Thoracic aorta (tissue), 2 donors: ENCODE measurements at regions not wholly inside any gene's neighbourhood (a gene's known extent, or its start where the extent isn't known, plus 50 kb on each side); places are given as distances from the start of the nearest gene placed in this dataset.

Source experiments
- ATAC-seq: fragments of 150-250 bp; one replicate; pipeline ENCODE4 v1.8.0; 2017; ENCODE audit warnings: low read depth; ENCODE audit not compliant: insufficient number of reproducible peaks, low FRiP score
- DNase-seq: peaks from one replicate; pipeline ENCODE4 v3.0.0-alpha.2; 2020; ENCODE audit warnings: low spot score
- H3K27ac ChIP-seq, 2 donors: fragments of 200-600 bp; sonication (generic); 1 replicate in 1 of 2; 2 replicates in 1 of 2; pipeline ENCODE4 v1.5.1; 2016; ENCODE audit warnings: mild to moderate bottlenecking in 2 of 2, moderate library complexity in 2 of 2
- H3K27me3 ChIP-seq: fragments of 200-600 bp; sonication (generic); replicated peaks from 2 replicates; pipeline ENCODE4 v1.6.0; 2016; ENCODE audit warnings: mild to moderate bottlenecking; ENCODE audit not compliant: insufficient read depth
- H3K36me3 ChIP-seq: fragments of 200-600 bp; sonication (generic); one replicate; pipeline ENCODE4 v1.5.1; 2016
- H3K4me1 ChIP-seq, 2 donors: fragments of 200-600 bp; sonication (generic); 1 replicate in 1 of 2; 2 replicates in 1 of 2; pipeline versions ENCODE4 v1.5.1 to v1.6.0; 2016; ENCODE audit warnings: low read depth in 2 of 2, mild to moderate bottlenecking in 1 of 2; ENCODE audit not compliant: control insufficient read depth in 1 of 2
- H3K4me3 ChIP-seq: fragments of 200-600 bp; sonication (generic); 2 replicates; pipeline ENCODE4 v1.5.1; 2016; ENCODE audit warnings: mild to moderate bottlenecking
- H3K9me3 ChIP-seq: fragments of 200-600 bp; sonication (generic); 2 replicates; pipeline ENCODE4 v1.5.1; 2016
- TF ChIP-seq, protein P1 (sequence below): fragments of 200-600 bp; sonication (generic); IDR thresholded peaks from one replicate; pipeline ENCODE4 v1.5.1; 2019; ENCODE audit warnings: antibody characterized with exemption

- Histone ChIP-seq H3K36me3 (peaks cover 7% of the 10 kb centered on the region), H3K27me3 (no peaks in the 10 kb centered on the region), H3K4me1 (peaks cover 11 to 13% of the 10 kb centered on the region in 2 donors), H3K27ac (no peak overlapping the region), H3K4me3 (no peak overlapping the region), H3K9me3 (no peaks in the 10 kb centered on the region)
- ATAC-seq (no peak), DNase-seq (no peak)
- TF ChIP-seq, protein P1, sequence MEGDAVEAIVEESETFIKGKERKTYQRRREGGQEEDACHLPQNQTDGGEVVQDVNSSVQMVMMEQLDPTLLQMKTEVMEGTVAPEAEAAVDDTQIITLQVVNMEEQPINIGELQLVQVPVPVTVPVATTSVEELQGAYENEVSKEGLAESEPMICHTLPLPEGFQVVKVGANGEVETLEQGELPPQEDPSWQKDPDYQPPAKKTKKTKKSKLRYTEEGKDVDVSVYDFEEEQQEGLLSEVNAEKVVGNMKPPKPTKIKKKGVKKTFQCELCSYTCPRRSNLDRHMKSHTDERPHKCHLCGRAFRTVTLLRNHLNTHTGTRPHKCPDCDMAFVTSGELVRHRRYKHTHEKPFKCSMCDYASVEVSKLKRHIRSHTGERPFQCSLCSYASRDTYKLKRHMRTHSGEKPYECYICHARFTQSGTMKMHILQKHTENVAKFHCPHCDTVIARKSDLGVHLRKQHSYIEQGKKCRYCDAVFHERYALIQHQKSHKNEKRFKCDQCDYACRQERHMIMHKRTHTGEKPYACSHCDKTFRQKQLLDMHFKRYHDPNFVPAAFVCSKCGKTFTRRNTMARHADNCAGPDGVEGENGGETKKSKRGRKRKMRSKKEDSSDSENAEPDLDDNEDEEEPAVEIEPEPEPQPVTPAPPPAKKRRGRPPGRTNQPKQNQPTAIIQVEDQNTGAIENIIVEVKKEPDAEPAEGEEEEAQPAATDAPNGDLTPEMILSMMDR: no peak
Observed at GRCh38 chr9:109922617-109923470, 142.8 kb downstream of the PALM2AKAP2 start.

DNA sequence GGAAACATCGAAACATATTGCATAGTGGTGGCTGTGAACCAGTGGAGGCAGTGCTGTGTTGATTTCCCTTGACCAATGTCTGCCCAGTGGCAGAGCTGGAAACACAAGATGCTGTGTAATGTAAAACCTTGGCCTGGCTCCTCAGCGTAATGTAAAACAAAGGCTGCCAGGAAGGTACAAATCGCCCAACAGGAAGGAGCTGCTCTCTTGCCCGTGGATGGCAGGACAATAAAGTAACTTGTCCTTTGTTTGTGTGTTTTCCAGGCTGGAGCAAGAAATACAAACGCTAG is 143.4 kb downstream of the PALM2AKAP2 start:
- Histone ChIP-seq H3K4me3 (no peak overlapping the region), H3K27me3 (no peaks in the 10 kb centered on the region), H3K9me3 (no peaks in the 10 kb centered on the region), H3K4me1 (peaks cover 6 to 8% of the 10 kb centered on the region in 2 donors), H3K27ac (no peak overlapping the region), H3K36me3 (peaks cover 7% of the 10 kb centered on the region)
- TF ChIP-seq, protein P1: no peak
- ATAC-seq: no peak
- DNase-seq: no peak

- ATAC-seq (no peak), DNase-seq (no peak)
- Histone ChIP-seq H3K4me3 (no peak overlapping the region), H3K27me3 (no peaks in the 10 kb centered on the region), H3K9me3 (no peaks in the 10 kb centered on the region), H3K4me1 (peaks cover 2 to 4% of the 10 kb centered on the region in 2 donors), H3K36me3 (peaks cover 7% of the 10 kb centered on the region), H3K27ac (no peak overlapping the region)
- TF ChIP-seq, protein P1: no peak
Observed at GRCh38 chr9:109923806-109924205, 143.8 kb downstream of the PALM2AKAP2 start.

- Histone ChIP-seq H3K9me3 (no peaks in the 10 kb centered on the region), H3K4me1 (no peaks in the 10 kb centered on the region), H3K4me3 (no peak overlapping the region), H3K36me3 (peaks cover 7% of the 10 kb centered on the region), H3K27ac (no peak overlapping the region), H3K27me3 (no peaks in the 10 kb centered on the region)
- TF ChIP-seq, protein P1: no peak
- ATAC-seq (no peak), DNase-seq (no peak)
Observed at GRCh38 chr9:109925799-109926198, 145.8 kb downstream of the PALM2AKAP2 start.

GRCh38 chr9:109926421-109926869 is 146.4 kb downstream of the PALM2AKAP2 start:
- DNase-seq (no peak), ATAC-seq (no peak)
- Histone ChIP-seq H3K4me3 (no peak overlapping the region), H3K9me3 (no peaks in the 10 kb centered on the region), H3K27ac (no peak overlapping the region), H3K36me3 (peaks cover 7% of the 10 kb centered on the region), H3K4me1 (no peaks in the 10 kb centered on the region), H3K27me3 (no peaks in the 10 kb centered on the region)
- TF ChIP-seq, protein P1: no peak
